ENCODE measurements at regions not wholly inside any gene's neighbourhood (a gene's known extent, or its start where the extent isn't known, plus 50 kb on each side); places are given as distances from the start of the nearest gene placed in this dataset.
A peak's percentile ranks its signal among the peaks of the same experiment; 100 is the strongest.

- Mint-ChIP-seq H3K27ac (ENCODE audit: unreplicated experiment) (no peak overlapping the region), H3K9me3 (ENCODE audit: unreplicated experiment) (peaks cover 3% of the 10 kb centered on the region), H3K4me3 (ENCODE audit: unreplicated experiment) (peak overlapping the region; percentile 20), H3K36me3 (ENCODE audit: low read depth, unreplicated experiment) (no peaks in the 10 kb centered on the region), H3K4me1 (ENCODE audit: low read depth, unreplicated experiment) (peaks cover 9% of the 10 kb centered on the region), H3K27me3 (ENCODE audit: low read depth, unreplicated experiment) (no peaks in the 10 kb centered on the region)
- H4K20me1 ChIP-seq (ENCODE audit: insufficient read depth, low read length) = no peaks in the 10 kb centered on the region
- no peaks in the 10 kb centered on the region for H3K36me3 ChIP-seq (ENCODE audit: insufficient read depth, low read length)
- H3K4me2 ChIP-seq (ENCODE audit: low read length) = no peak overlapping the region
- no peaks in the 10 kb centered on the region for H3K9me3 ChIP-seq (ENCODE audit: insufficient read depth, low read depth, low read length)
- H3K4me3 ChIP-seq (ENCODE audit: insufficient read depth, low read depth, low read length) = no peak overlapping the region
- FAIRE-seq (no peak), DNase-seq (ENCODE audit: low read depth) (no peak)
- H3K27ac ChIP-seq (ENCODE audit: low read depth, low read length) = no peak overlapping the region
- TF ChIP-seq CTCF (IDR thresholded peaks at IDR 0.05; ENCODE audit: insufficient read depth, low read depth, low read length) (no peak), EZH2 (IDR thresholded peaks at IDR 0.05; ENCODE audit: insufficient read depth, low read length) (no peak)
- H3K9ac ChIP-seq (ENCODE audit: low read length) = no peak overlapping the region
- H3K79me2 ChIP-seq (ENCODE audit: insufficient read depth, low read length) = no peaks in the 10 kb centered on the region
- peaks cover 3% of the 10 kb centered on the region for H3K27me3 ChIP-seq (ENCODE audit: insufficient read depth, low read length)
- H3K4me1 ChIP-seq (ENCODE audit: insufficient read depth, low read length) = no peaks in the 10 kb centered on the region
- H2AFZ ChIP-seq (ENCODE audit: low read depth, low read length) = no peak overlapping the region
Measured at GRCh38 chr7:106808967-106809635, 56.0 kb upstream of the PIK3CG start.

- no peak for TF ChIP-seq CTCF (IDR thresholded peaks at IDR 0.05; ENCODE audit: insufficient read depth, low read depth, low read length)
- TF ChIP-seq EZH2 (IDR thresholded peaks at IDR 0.05; ENCODE audit: insufficient read depth, low read length) = no peak
- DNase-seq (ENCODE audit: low read depth) (no peak), FAIRE-seq (no peak)
- Histone ChIP-seq H3K4me2 (ENCODE audit: low read length) (no peak overlapping the region), H3K27ac (ENCODE audit: low read depth, low read length) (no peak overlapping the region), H3K9me3 (ENCODE audit: insufficient read depth, low read depth, low read length) (no peaks in the 10 kb centered on the region), H3K27me3 (ENCODE audit: insufficient read depth, low read length) (no peaks in the 10 kb centered on the region), H3K4me3 (ENCODE audit: insufficient read depth, low read depth, low read length) (no peak overlapping the region), H3K4me1 (ENCODE audit: insufficient read depth, low read length) (no peaks in the 10 kb centered on the region), H3K36me3 (ENCODE audit: insufficient read depth, low read length) (no peaks in the 10 kb centered on the region), H4K20me1 (ENCODE audit: insufficient read depth, low read length) (no peaks in the 10 kb centered on the region), H3K9ac (ENCODE audit: low read length) (no peak overlapping the region), H2AFZ (ENCODE audit: low read depth, low read length) (no peak overlapping the region), H3K79me2 (ENCODE audit: insufficient read depth, low read length) (no peaks in the 10 kb centered on the region)
- H3K4me1 Mint-ChIP-seq (ENCODE audit: low read depth, unreplicated experiment) = peaks cover 10% of the 10 kb centered on the region
- no peak overlapping the region for H3K27ac Mint-ChIP-seq (ENCODE audit: unreplicated experiment)
- H3K4me3 Mint-ChIP-seq (ENCODE audit: unreplicated experiment) = no peak overlapping the region
- no peaks in the 10 kb centered on the region for H3K36me3 Mint-ChIP-seq (ENCODE audit: low read depth, unreplicated experiment)
- no peaks in the 10 kb centered on the region for H3K27me3 Mint-ChIP-seq (ENCODE audit: low read depth, unreplicated experiment)
- peaks cover 1% of the 10 kb centered on the region for H3K9me3 Mint-ChIP-seq (ENCODE audit: unreplicated experiment)
Measured at GRCh38 chr7:106811472-106811871, 53.6 kb upstream of the PIK3CG start.

- no peak for TF ChIP-seq EZH2 (IDR thresholded peaks at IDR 0.05; ENCODE audit: insufficient read depth, low read length)
- no peak for TF ChIP-seq CTCF (IDR thresholded peaks at IDR 0.05; ENCODE audit: insufficient read depth, low read depth, low read length)
- no peaks in the 10 kb centered on the region for H3K9me3 Mint-ChIP-seq (ENCODE audit: unreplicated experiment)
- H3K4me2 ChIP-seq (ENCODE audit: low read length) = no peak overlapping the region
- H3K27ac ChIP-seq (ENCODE audit: low read depth, low read length) = no peak overlapping the region
- no peak overlapping the region for H3K4me3 ChIP-seq (ENCODE audit: insufficient read depth, low read depth, low read length)
- no peaks in the 10 kb centered on the region for H3K79me2 ChIP-seq (ENCODE audit: insufficient read depth, low read length)
- no peaks in the 10 kb centered on the region for H3K4me1 ChIP-seq (ENCODE audit: insufficient read depth, low read length)
- no peak overlapping the region for H3K4me3 Mint-ChIP-seq (ENCODE audit: unreplicated experiment)
- H3K9ac ChIP-seq (ENCODE audit: low read length) = no peak overlapping the region
- no peak for DNase-seq (ENCODE audit: low read depth)
- H3K27me3 ChIP-seq (ENCODE audit: insufficient read depth, low read length) = no peaks in the 10 kb centered on the region
- FAIRE-seq = no peak
- no peak overlapping the region for H3K27ac Mint-ChIP-seq (ENCODE audit: unreplicated experiment)
- no peaks in the 10 kb centered on the region for H3K9me3 ChIP-seq (ENCODE audit: insufficient read depth, low read depth, low read length)
- H3K36me3 ChIP-seq (ENCODE audit: insufficient read depth, low read length) = no peaks in the 10 kb centered on the region
- no peaks in the 10 kb centered on the region for H4K20me1 ChIP-seq (ENCODE audit: insufficient read depth, low read length)
- no peaks in the 10 kb centered on the region for H3K27me3 Mint-ChIP-seq (ENCODE audit: low read depth, unreplicated experiment)
- H3K36me3 Mint-ChIP-seq (ENCODE audit: low read depth, unreplicated experiment) = no peaks in the 10 kb centered on the region
- H3K4me1 Mint-ChIP-seq (ENCODE audit: low read depth, unreplicated experiment) = peaks cover 10% of the 10 kb centered on the region
- no peak overlapping the region for H2AFZ ChIP-seq (ENCODE audit: low read depth, low read length)
Measured at GRCh38 chr7:106812027-106812643, 52.9 kb upstream of the PIK3CG start.
